ENCODE measurements at regions not wholly inside any gene's neighbourhood (a gene's known extent, or its start where the extent isn't known, plus 50 kb on each side); places are given as distances from the start of the nearest gene placed in this dataset.
"Not testable (repeated sequence)": the region's sequence is repeated elsewhere in the genome, so short reads cannot be mapped to it uniquely, and the experiment has no call there.

- H3K79me2 ChIP-seq (ENCODE audit: control insufficient read depth, insufficient read depth, low read length); H3K4me3 ChIP-seq (ENCODE audit: control insufficient read depth in 2 of 3, extremely low read depth in 1 of 3, insufficient read depth in 2 of 3, low read depth in 1 of 3, low read length in 3 of 3); H3K36me3 ChIP-seq (ENCODE audit: control insufficient read depth in 2 of 2, extremely low read depth in 1 of 2, insufficient read depth in 2 of 2, low read length in 2 of 2); dilution Hi-C loops (cut with MboI; ENCODE audit: extremely low pct_ligation_motif_present, low sequenced_read_pairs); H3K9ac ChIP-seq (ENCODE audit: control insufficient read depth, extremely low read depth, insufficient read depth, low read length); DNase-seq (ENCODE audit: low read depth, low spot score); FAIRE-seq; H3K27me3 ChIP-seq (ENCODE audit: control insufficient read depth, extremely low read depth, insufficient read depth, low read length); H4K20me1 ChIP-seq (ENCODE audit: control insufficient read depth, extremely low read depth, insufficient read depth, low read length); H3K9me1 ChIP-seq (ENCODE audit: control insufficient read depth, extremely low read depth, insufficient read depth, low read length); H3K4me2 ChIP-seq (ENCODE audit: control insufficient read depth, extremely low read depth, insufficient read depth, low read depth, low read length); H3K9me3 ChIP-seq (ENCODE audit: control insufficient read depth, low read depth, low read length); H3K27ac ChIP-seq (ENCODE audit: control insufficient read depth, insufficient read depth, low read length); H2AFZ ChIP-seq (ENCODE audit: control insufficient read depth, low read length); H3K4me1 ChIP-seq (ENCODE audit: control insufficient read depth, extremely low read depth, insufficient read depth, low read length): not testable (repeated sequence)
Observed at GRCh38 chr7:131978118-131978517, 421.7 kb upstream of the PODXL start.

- Histone ChIP-seq H3K36me3 (ENCODE audit: control insufficient read depth in 2 of 2, extremely low read depth in 1 of 2, insufficient read depth in 2 of 2, low read length in 2 of 2) (no peaks in the 10 kb centered on the region), H2AFZ (ENCODE audit: control insufficient read depth, low read length) (no peak overlapping the region), H3K9ac (ENCODE audit: control insufficient read depth, extremely low read depth, insufficient read depth, low read length) (no peak overlapping the region), H3K4me3 (ENCODE audit: control insufficient read depth in 2 of 3, extremely low read depth in 1 of 3, insufficient read depth in 2 of 3, low read depth in 1 of 3, low read length in 3 of 3) (no peak overlapping the region), H3K9me3 (ENCODE audit: control insufficient read depth, low read depth, low read length) (no peaks in the 10 kb centered on the region), H3K9me1 (ENCODE audit: control insufficient read depth, extremely low read depth, insufficient read depth, low read length) (no peaks in the 10 kb centered on the region), H3K27ac (ENCODE audit: control insufficient read depth, insufficient read depth, low read length) (no peak overlapping the region), H3K4me1 (ENCODE audit: control insufficient read depth, extremely low read depth, insufficient read depth, low read length) (no peaks in the 10 kb centered on the region), H3K79me2 (ENCODE audit: control insufficient read depth, insufficient read depth, low read length) (no peaks in the 10 kb centered on the region), H3K27me3 (ENCODE audit: control insufficient read depth, extremely low read depth, insufficient read depth, low read length) (peaks cover 13% of the 10 kb centered on the region), H4K20me1 (ENCODE audit: control insufficient read depth, extremely low read depth, insufficient read depth, low read length) (no peaks in the 10 kb centered on the region), H3K4me2 (ENCODE audit: control insufficient read depth, extremely low read depth, insufficient read depth, low read depth, low read length) (no peak overlapping the region)
- dilution Hi-C loops (cut with MboI; ENCODE audit: extremely low pct_ligation_motif_present, low sequenced_read_pairs), result no loop called here
- FAIRE-seq (no peak), DNase-seq (ENCODE audit: low read depth, low spot score) (no peak)
- no peak for TF ChIP-seq EZH2 (IDR thresholded peaks at IDR 0.05; ENCODE audit: low read length)
- no peak for TF ChIP-seq CTCF (optimal IDR thresholded peaks at IDR 0.05 in 1 of 3, IDR thresholded peaks at IDR 0.05 in 1 of 3, conservative IDR thresholded peaks at IDR 0.05 in 1 of 3; ENCODE audit: extremely low read depth in 1 of 3, insufficient read depth in 2 of 3, low read length in 3 of 3)
Observed at GRCh38 chr7:131976411-131976810, 420.0 kb upstream of the PODXL start.

- no peaks in the 10 kb centered on the region for H3K4me1 ChIP-seq (ENCODE audit: control insufficient read depth, extremely low read depth, insufficient read depth, low read length)
- no peak overlapping the region for H3K4me2 ChIP-seq (ENCODE audit: control insufficient read depth, extremely low read depth, insufficient read depth, low read depth, low read length)
- H4K20me1 ChIP-seq (ENCODE audit: control insufficient read depth, extremely low read depth, insufficient read depth, low read length), result no peaks in the 10 kb centered on the region
- TF ChIP-seq CTCF (optimal IDR thresholded peaks at IDR 0.05 in 1 of 3, IDR thresholded peaks at IDR 0.05 in 1 of 3, conservative IDR thresholded peaks at IDR 0.05 in 1 of 3; ENCODE audit: extremely low read depth in 1 of 3, insufficient read depth in 2 of 3, low read length in 3 of 3) (no peak), EZH2 (IDR thresholded peaks at IDR 0.05; ENCODE audit: low read length) (no peak)
- H3K27ac ChIP-seq (ENCODE audit: control insufficient read depth, insufficient read depth, low read length), result no peak overlapping the region
- no peaks in the 10 kb centered on the region for H3K9me1 ChIP-seq (ENCODE audit: control insufficient read depth, extremely low read depth, insufficient read depth, low read length)
- H2AFZ ChIP-seq (ENCODE audit: control insufficient read depth, low read length), result no peak overlapping the region
- dilution Hi-C loops (cut with MboI; ENCODE audit: extremely low pct_ligation_motif_present, low sequenced_read_pairs), result no loop called here
- no peak for FAIRE-seq
- H3K36me3 ChIP-seq (ENCODE audit: control insufficient read depth in 2 of 2, extremely low read depth in 1 of 2, insufficient read depth in 2 of 2, low read length in 2 of 2), result no peaks in the 10 kb centered on the region
- no peak overlapping the region for H3K9ac ChIP-seq (ENCODE audit: control insufficient read depth, extremely low read depth, insufficient read depth, low read length)
- H3K27me3 ChIP-seq (ENCODE audit: control insufficient read depth, extremely low read depth, insufficient read depth, low read length), result peaks cover 15% of the 10 kb centered on the region
- no peak for DNase-seq (ENCODE audit: low read depth, low spot score)
- no peaks in the 10 kb centered on the region for H3K79me2 ChIP-seq (ENCODE audit: control insufficient read depth, insufficient read depth, low read length)
- no peaks in the 10 kb centered on the region for H3K9me3 ChIP-seq (ENCODE audit: control insufficient read depth, low read depth, low read length)
- no peak overlapping the region for H3K4me3 ChIP-seq (ENCODE audit: control insufficient read depth in 2 of 3, extremely low read depth in 1 of 3, insufficient read depth in 2 of 3, low read depth in 1 of 3, low read length in 3 of 3)
Observed at GRCh38 chr7:131974671-131975070, 418.2 kb upstream of the PODXL start.
